Ascending aorta (tissue), 2 donors: ENCODE measurements at regions not wholly inside any gene's neighbourhood (a gene's known extent, or its start where the extent isn't known, plus 50 kb on each side); places are given as distances from the start of the nearest gene placed in this dataset.

Experiments
- DNase-seq, 2 donors: peaks; one replicate each; pipeline ENCODE4 v3.0.0-alpha.2; 2019; ENCODE audit warnings: low spot score in 2 of 2
- H3K27ac ChIP-seq, 2 donors: fragments of 200-600 bp; sonication (generic); one replicate each; pipeline ENCODE4 v1.5.1; 2016 to 2017; ENCODE audit warnings: mild to moderate bottlenecking in 1 of 2
- H3K27me3 ChIP-seq: fragments of 200-600 bp; sonication (generic); one replicate; pipeline ENCODE4 v1.5.1; 2017
- H3K36me3 ChIP-seq, 2 donors: fragments of 200-600 bp; sonication (generic); one replicate each; pipeline ENCODE4 v1.5.1; 2016
- H3K4me1 ChIP-seq, 2 donors: fragments of 200-600 bp; sonication (generic); one replicate each; pipeline ENCODE4 v1.5.1; 2016 to 2017; ENCODE audit warnings: mild to moderate bottlenecking in 1 of 2
- H3K4me3 ChIP-seq, 2 donors: fragments of 200-600 bp; sonication (generic); one replicate each; pipeline ENCODE4 v1.5.1; 2016 to 2017; ENCODE audit warnings: mild to moderate bottlenecking in 1 of 2
- H3K9me3 ChIP-seq, 2 donors: fragments of 200-600 bp; sonication (generic); one replicate each; pipeline ENCODE4 v1.5.1; 2016
- CTCF ChIP-seq, 3 experiments: fragments of 200-600 bp in 2 of 3; fragments of 450-650 bp in 1 of 3; sonication (generic) in 2 of 3; IDR thresholded peaks; one replicate each; pipeline ENCODE4 v1.5.1; 2016 to 2019; ENCODE audit warnings: antibody characterized with exemption in 3 of 3, mild to moderate bottlenecking in 1 of 3, moderate library complexity in 1 of 3
- intact Hi-C: fragments of 100-400 bp; cut with DNase I; formaldehyde crosslinking; loops from one replicate; pipeline ENCODE4 v1.15.1; 2023

- Histone ChIP-seq H3K4me1 (no peaks in the 10 kb centered on the region), H3K4me3 (no peak overlapping the region), H3K36me3 (no peaks in the 10 kb centered on the region), H3K9me3 (peaks cover 0 to 1% of the 10 kb centered on the region in 2 donors), H3K27me3 (no peaks in the 10 kb centered on the region), H3K27ac (no peak overlapping the region)
- no peak for TF ChIP-seq CTCF (IDR thresholded peaks at IDR 0.05)
- intact Hi-C loops, result no loop called here
- no peak for DNase-seq
Observed at GRCh38 chr4:127036296-127036695, 596.5 kb upstream of the INTU start.

GRCh38 chr4:127045861-127046260 lies 586.9 kb upstream of the INTU start:
- intact Hi-C loops, result no loop called here
- no peak for DNase-seq
- Histone ChIP-seq H3K4me3 (no peak overlapping the region), H3K4me1 (no peaks in the 10 kb centered on the region), H3K27ac (no peak overlapping the region), H3K36me3 (no peaks in the 10 kb centered on the region), H3K27me3 (no peaks in the 10 kb centered on the region), H3K9me3 (peaks cover 0 to 6% of the 10 kb centered on the region in 2 donors)
- no peak for TF ChIP-seq CTCF (IDR thresholded peaks at IDR 0.05)

GRCh38 chr4:127047930-127048329 lies 584.8 kb upstream of the INTU start:
- no peaks in the 10 kb centered on the region for H3K4me1 ChIP-seq
- H3K27me3 ChIP-seq, result no peaks in the 10 kb centered on the region
- H3K27ac ChIP-seq, result no peak overlapping the region
- no peaks in the 10 kb centered on the region for H3K36me3 ChIP-seq
- no peak for TF ChIP-seq CTCF (IDR thresholded peaks at IDR 0.05)
- H3K4me3 ChIP-seq, result no peak overlapping the region
- H3K9me3 ChIP-seq, result no peaks in the 10 kb centered on the region
- no peak for DNase-seq
- intact Hi-C loops, result no loop called here

- H3K9me3 ChIP-seq, result no peaks in the 10 kb centered on the region
- no peaks in the 10 kb centered on the region for H3K4me1 ChIP-seq
- no peaks in the 10 kb centered on the region for H3K27me3 ChIP-seq
- DNase-seq, result no peak
- H3K36me3 ChIP-seq, result no peaks in the 10 kb centered on the region
- TF ChIP-seq CTCF (IDR thresholded peaks at IDR 0.05), result no peak
- intact Hi-C loops, result no loop called here
- no peak overlapping the region for H3K27ac ChIP-seq
- H3K4me3 ChIP-seq, result no peak overlapping the region
Observed at GRCh38 chr4:127048376-127049044, 584.2 kb upstream of the INTU start.

- no peaks in the 10 kb centered on the region for H3K36me3 ChIP-seq
- no peak for TF ChIP-seq CTCF (IDR thresholded peaks at IDR 0.05)
- DNase-seq, result no peak
- intact Hi-C loops, result no loop called here
- H3K4me1 ChIP-seq, result no peaks in the 10 kb centered on the region
- no peak overlapping the region for H3K4me3 ChIP-seq
- H3K27ac ChIP-seq, result no peak overlapping the region
- no peaks in the 10 kb centered on the region for H3K27me3 ChIP-seq
- H3K9me3 ChIP-seq, result no peaks in the 10 kb centered on the region
Observed at GRCh38 chr4:127049526-127049925, 583.2 kb upstream of the INTU start.

GRCh38 chr4:127052742-127053141 lies 580.0 kb upstream of the INTU start:
- Histone ChIP-seq H3K27ac (no peak overlapping the region), H3K27me3 (no peaks in the 10 kb centered on the region), H3K4me3 (no peak overlapping the region), H3K36me3 (no peaks in the 10 kb centered on the region), H3K9me3 (peaks cover 4 to 14% of the 10 kb centered on the region in 2 donors), H3K4me1 (no peaks in the 10 kb centered on the region)
- intact Hi-C loops, result no loop called here
- no peak for TF ChIP-seq CTCF (IDR thresholded peaks at IDR 0.05)
- DNase-seq, result no peak
